GM21360 (cell line): ENCODE measurements at regions not wholly inside any gene's neighbourhood (a gene's known extent, or its start where the extent isn't known, plus 50 kb on each side); places are given as distances from the start of the nearest gene placed in this dataset.
"Not testable (repeated sequence)": the region's sequence is repeated elsewhere in the genome, so short reads cannot be mapped to it uniquely, and the experiment has no call there.

Experiments
- ATAC-seq: cut with Tn5 transposase; IDR thresholded peaks from one replicate; pipeline ENCODE4 v1.9.1; 2021; ENCODE audit warnings: mild to moderate bottlenecking, moderate library complexity; ENCODE audit not compliant: unreplicated experiment

DNA sequence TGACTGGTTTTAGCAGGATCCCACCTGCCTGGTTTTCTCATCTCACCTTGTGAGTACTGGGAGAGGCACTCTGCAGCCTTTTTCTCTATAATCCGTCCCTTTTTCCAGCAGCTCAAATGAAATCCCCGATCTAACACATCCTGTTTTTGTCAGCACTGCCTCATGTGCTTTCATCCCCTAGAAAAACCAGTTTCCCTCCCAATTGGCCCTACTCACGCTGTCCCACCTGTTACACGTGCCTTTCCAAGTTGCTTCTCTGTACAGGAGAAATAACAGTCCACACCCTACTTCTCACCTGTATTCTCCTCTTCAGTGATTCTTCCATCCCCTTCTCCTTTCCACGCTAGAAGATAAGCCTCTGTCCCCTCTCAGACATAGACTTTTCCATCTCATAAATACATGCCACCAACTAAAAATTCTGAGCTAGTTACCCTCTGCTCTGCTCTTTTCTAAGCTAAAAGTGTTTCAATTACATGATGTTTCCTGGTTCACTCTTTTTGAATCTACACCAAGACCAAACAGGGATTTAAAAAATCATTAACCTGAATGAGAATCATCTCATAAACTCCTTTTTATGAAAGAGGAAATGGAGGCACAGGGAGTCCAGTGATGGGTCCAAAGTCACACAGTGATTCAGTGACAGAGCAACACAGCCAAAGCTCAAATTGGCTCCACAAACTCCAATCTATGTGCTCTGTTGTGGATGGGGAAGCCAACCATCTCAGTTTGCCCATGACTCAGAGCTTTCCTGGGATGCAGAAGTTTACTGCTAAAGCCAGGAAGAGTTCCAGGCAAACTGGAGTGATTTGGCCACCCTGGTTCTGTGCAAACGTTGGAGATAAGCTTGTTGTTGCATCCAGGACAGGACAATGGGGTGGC, 240.0 kb upstream of the TMEM132C start:
- ATAC-seq, result no peak

DNA sequence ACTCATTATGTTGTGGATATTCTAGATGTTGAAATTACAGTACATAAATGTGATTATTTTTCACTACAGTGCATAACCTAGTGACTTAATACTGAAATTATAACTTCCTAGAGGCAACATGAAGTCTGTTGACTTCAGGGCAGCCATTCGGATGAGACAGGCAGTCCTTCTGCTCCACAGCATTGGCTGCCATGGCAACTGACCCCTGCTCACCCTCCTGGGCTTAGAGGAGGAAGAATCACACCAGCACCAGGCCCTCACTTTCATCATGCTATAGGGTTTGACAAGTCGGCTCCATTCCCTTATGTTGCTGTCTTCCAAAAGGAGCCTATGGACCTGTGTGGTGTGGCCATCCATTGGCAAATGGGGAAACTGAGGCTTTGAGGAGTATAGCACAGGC, 233.5 kb upstream of the TMEM132C start:
- no peak for ATAC-seq

DNA sequence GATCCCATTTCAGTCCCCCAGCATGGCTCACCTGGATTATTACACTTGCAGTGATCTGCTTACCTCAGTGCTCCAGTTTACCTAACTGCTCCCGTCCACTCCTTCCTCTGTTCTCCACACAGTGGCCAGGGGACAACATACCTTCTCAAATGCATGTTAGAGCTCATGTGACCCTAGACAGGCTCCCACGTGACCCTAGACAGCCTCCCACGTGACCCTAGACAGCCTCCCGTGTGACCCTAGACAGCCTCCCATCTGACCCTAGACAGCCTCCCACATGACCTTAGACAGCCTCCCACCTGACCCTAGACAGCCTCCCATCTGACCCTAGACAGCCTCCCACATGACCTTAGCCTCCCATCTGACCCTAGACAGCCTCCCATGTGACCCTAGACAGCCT, 226.0 kb upstream of the TMEM132C start:
- ATAC-seq, result no peak

DNA sequence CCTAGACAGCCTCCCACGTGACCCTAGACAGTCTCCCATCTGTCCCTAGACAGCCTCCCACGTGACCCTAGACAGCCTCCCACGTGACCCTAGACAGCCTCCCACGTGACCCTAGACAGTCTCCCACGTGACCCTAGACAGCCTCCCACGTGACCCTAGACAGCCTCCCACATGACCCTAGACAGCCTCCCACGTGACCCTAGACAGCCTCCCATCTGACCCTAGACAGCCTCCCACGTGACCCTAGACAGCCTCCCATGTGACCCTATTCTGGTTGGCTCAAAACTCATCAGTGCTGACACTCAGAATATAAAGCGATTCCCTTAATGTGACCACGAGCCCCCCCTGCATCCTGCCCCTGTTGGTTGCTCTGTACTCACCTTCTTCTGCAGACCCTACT, 224.7 kb upstream of the TMEM132C start:
- not testable (repeated sequence) for ATAC-seq

DNA sequence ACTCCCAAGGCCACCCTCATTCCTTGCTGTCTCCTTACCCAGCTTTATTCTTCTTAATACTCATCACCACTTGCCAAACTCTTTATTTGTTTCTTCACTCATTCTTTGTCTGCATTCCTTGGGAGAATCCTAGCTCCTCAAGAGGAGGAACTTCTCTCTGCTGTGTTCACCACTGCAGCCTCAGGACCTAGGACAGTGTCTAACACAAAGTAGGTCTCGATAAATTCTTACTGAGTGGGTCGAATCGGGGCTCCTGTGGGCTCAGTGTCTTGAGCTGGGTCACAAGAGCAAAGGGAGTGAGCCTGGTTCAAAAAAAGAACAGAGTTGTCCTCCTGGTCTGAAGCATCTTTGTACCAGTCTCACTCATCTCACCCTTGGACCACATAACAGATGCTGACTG, 224.1 kb upstream of the TMEM132C start:
- no peak for ATAC-seq

DNA sequence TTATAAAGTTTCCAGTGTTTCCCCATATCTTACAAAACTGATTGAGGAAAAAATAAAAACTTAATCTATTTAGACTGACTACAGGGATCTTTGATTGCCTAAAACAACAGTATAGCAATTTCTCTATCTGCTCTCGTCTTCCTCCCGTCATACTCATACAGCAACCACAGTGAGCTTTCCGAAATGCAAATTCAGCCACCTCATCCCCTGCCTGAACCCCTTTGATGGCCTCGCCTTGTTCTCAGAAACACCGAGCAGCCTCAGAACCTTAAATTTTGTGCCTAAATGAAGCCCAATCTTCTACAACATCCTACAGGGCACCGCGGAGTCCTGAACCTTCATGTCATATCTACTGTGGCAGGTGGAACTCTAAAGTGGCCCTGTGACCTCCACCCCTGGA, 223.7 kb upstream of the TMEM132C start:
- ATAC-seq, result no peak

DNA sequence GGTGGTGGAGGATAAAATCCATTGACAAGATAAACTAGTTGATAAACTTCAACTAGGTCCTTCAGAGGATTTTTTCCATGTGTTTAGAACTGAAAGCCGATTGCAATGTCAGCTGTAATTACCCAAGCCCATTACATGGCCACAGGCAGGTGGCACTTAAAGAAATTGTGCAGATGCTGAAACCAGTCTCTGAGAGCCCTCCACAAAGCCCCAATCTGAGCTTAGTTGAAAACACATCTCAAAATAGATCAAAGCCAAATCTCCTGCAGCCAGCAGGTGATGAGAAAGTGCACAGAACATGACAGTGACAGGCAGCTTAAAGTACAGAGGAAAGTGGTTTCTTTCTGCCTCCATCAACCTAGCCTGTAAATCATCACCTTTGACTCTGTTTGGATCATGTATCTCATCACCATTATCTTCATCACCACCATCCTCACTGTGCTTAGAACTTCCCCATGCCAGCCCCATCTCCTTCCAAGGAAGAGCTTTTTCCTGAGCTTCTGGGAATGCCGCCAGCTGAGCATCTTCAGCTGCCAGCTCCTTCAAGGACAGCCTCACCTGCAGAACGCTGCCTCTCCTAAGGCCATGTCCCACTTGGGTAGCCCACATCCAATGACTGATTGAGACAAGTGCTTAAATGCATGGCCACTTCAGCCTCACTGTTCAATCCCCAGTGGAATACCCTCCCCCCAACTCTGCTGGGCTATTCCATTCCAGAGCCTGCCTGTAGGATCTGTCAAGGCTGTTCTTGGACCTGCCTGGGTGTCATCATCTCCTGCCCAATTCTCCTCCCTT, 219.5 kb upstream of the TMEM132C start:
- ATAC-seq, result no peak

DNA sequence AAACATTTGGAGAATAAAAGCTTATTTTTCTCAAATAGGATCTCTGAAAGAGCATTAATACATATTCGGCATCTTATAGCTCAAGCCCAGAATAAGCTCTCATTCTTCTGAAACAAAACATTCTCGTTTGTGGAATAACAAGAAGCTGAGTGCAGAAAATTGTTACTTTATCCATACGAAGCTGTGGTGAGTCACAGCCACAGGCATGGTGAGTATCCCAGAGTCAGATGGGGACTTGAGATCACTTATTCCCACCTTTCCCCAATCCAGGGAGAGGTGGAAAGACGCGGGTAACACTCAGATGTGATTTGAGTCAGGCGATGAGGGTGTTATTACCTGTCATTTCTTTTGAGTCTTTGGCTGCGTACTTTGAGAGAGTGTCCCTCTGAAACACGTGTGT, 214.6 kb upstream of the TMEM132C start:
- no peak for ATAC-seq

DNA sequence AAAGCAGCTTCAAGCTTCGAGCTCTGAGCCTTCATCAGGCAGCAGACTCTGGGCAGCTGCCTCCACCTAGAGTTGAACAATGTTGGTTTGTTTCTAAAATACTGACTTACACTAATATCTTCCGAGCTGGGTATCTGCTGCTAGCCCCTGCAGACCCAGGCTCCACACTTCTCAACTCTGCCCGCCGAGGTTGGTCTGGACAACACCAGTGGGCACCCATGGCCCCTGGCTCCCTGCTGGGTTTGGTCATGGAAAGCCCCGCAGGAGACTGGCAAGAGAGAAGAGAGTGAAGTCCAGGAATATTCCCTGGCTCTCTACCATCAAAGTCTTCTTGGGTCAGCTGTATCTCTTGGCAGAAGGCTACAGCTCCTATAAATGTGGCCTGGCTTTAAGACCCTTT, 214.2 kb upstream of the TMEM132C start:
- no peak for ATAC-seq

DNA sequence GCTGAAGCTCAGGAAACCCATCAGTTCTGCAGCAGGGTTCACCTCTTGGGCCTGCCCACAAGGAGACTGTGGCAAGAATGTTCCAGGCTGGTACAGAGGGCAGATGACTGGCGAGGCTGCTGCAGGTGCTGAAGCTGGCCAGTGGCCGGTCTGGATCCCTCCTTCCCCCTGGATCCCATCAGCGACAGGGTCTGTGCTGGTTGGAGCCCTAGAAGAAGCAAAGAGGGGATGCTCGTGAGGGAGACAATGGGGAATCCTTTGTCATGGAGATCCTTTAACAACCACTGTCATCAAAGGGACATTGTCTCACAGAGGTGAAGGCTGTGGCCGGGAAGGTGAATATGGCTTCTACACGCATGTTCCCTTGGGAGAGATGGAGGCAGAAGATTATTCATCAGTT, 211.4 kb upstream of the TMEM132C start:
- ATAC-seq, result no peak

DNA sequence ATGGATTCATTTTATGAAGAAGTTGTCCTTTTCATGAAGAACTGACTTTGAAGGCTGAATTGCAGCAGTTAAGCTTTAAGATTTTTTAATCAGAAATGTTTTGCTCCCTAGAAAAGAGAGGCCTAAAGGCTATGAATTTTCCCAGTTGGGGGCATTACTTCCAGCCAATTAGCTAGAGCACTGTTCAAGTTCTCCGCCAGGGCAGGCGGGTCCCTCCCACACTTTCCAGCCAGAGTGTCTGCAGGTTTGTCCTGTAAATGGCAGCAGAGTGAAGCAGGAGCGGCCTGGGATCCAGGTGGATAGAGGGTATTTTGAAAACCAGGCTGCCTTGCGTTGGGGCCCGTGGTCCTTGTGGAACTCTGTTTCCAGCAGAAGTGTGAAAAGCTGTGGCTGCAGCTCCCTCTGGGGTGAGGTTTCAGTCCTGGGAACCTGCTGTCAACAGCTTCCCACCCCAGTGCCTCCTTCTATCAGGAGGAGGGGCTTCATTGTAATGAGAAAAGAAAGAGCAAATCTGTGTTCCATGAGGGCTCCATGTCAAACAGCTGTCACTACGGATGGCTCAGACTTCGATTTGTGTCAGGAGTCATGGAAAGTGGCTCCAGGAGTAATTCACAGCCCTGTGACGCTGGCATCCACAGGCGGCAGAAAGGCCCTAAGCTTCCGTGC, 210.7 kb upstream of the TMEM132C start:
- no peak for ATAC-seq

DNA sequence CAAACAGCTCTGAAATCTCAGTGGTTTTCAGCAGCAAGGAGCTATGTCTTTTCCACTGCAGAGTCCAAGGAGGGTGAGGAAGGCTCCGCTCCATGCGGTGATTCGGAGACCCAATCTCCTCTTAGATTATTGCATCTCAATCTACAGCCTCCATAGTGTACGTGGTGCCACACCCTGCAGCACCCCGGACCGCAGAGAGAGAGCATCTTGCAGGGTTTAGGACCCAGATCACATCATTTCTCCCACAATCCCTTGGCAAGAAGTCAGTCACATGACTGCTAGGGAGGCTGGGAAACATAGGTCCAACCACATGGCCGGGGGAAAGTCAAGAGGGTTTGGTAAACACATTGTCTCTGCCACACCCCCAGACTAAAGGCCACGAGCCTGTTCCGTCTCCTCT, 209.4 kb upstream of the TMEM132C start:
- ATAC-seq, result no peak

DNA sequence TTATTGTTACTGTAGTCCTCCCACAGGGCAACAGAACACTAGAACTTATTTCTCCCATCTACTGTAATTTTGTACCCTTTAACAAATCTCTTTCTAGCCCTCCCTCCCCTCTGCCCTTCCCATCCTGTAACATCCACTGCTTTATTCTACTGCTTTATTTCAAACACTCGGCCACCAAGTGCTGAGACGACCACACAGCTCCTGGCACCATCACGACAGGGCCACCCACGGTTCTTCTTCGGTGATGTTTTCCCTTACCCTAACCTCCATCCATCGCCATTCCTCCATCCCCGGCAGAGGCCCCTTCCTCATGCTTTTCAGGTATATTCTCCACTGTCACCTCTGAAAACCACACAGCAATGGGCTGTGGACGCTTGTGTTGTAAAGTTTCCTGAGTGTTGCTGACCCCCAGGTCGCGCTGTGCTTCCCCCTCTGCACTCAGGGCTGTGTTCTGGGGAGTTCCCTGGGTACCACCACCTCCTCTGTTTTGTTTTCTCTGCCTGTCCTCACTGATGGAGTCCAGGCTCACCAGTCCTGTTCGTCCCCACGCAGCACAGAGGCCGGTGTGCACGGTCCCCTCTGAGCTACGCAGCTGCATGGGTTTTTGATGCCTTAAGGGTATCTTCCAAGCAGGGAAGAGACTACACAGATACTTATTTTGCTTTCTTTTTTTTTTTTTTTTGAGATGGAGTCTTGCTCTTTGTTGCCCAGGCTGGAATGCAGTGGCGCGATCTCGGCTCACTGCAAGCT, 207.2 kb upstream of the TMEM132C start:
- no peak for ATAC-seq

DNA sequence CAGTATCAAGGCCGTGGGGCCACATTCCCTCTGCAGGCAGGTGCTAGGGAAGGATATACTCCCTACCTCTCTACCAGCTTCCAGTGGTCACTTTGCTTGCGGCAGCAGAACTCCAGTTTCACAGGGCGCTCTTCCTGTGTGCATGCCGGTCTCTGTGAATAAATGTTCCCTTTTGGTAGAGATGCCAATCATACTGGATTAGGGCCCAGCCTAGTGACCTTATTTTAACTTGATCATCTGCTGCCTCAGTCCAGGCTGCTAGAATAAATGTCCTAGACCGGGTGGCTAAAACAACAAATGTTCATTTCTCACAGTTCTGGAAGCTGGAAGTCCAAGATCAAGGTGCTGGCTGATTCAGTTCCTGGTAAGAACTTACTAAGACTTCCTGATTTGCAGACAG, 198.8 kb upstream of the TMEM132C start:
- no peak for ATAC-seq

DNA sequence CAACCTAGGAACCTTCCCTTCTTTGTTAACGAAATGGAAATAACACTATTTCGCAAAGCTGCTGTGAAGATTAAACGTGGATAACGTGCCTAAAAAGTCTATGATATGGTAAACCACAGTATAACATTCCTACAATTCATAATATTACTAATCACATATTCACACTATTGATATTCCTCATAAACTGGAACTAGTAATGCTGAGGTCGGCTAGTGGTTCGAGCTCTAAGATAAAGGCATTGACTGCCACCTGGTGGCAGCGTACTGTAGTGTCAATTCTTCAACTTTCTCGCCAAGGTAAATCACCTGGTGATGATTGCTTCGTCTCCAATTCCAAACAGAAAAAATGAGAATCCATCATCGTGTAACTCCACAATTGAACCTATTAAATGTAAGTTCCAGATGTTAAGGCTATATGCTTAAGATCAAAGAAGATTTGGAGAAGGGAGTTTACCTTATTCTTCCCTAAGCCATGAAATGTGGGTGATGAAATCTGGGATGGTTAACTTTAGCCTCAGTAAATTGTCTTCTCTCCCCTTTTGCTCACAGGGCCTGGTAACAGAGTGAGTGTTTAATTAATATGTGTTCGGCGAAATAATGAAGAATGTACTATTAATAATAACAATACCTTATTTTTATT, 197.5 kb upstream of the TMEM132C start:
- peak; percentile 84 for ATAC-seq

DNA sequence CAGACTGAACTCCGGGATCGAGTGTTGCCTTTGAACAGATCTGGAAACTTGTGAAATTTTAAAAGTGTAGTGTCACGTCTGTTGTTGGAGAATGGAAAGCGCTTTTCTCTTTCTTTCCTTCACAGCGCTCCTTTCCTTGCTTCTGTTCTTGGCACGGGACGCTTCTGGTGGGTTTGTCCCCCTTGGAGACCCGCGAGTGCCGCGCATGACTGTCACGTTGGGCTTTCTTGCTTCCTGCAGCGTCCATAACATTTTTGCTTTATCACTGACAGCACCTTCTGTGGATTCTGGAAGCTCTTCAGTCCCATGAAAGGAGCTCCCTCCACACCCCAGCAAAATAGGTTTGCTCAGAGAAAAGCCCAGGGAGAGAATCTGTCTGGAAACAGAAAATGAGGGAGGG, 193.0 kb upstream of the TMEM132C start:
- ATAC-seq, result no peak

DNA sequence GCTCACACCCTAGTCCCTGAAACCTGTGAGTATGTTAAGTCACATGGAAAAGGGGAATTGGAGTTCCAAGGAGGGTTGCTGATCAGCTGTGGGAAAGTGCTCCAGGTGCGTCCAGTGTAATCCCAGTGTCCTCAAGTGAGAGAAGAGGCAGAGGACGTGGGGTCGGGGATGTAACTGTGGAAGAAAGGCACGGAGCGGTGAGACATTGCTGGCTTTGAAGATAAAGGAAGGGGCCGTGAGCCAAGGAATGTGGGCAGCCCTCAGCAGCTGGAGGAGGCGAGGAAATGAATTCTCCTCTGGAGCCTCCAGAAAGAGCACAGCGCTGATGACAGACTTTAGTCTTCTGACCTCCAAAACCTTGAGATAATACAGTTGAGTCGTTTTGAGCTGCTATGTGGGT, 191.6 kb upstream of the TMEM132C start:
- no peak for ATAC-seq

DNA sequence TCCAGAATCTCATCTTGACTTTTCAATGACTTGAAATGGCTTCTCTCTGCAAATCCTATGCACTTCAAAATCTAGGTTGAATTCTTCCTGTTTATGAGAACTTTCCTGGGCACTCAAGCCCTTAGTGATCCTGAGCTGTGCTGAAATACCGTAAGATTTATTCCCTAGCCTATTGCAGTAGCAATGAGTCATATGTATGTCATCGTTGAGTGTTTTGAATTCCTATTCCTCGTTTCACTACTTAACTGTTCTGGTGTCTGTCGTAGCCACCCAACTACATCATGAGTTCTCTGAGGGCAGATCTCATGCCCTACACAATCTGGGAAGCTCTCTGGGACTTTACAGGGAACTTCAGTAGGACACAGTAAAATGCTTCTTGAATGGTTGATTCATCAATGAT, 190.8 kb upstream of the TMEM132C start:
- no peak for ATAC-seq

DNA sequence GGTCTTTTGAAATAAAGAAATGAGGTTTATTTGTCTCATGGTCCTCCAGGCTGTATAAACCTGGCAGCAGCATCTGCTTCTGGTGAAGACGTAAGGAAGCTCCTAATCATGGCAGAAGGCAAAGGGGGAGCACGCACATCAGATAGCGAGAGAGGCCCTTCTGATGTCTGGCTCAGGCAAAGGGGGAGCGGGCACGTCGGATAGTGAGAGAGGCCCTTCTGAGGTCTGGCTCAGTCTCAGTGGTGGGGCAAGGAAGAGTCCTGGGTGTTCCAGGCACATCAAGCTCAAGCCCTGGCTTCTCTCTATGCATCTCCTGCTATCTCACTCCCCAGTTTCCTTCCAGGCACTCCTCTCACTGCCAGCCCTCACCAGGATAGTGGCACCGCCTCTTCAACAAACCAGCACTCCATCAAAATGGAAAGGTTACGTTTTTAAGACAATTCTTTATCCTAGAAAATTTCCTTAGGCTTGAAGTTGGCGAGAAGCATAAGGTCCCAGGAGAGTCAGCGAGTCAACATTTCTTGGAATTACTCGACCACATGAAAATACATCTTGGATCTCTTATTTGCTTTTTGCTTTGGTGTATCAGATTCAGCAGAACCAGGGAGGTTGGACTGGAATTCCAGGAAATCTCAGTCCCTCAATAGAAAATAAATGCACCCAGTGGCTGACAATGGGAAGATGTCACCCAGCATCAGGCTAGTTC, 189.6 kb upstream of the TMEM132C start:
- ATAC-seq, result no peak

DNA sequence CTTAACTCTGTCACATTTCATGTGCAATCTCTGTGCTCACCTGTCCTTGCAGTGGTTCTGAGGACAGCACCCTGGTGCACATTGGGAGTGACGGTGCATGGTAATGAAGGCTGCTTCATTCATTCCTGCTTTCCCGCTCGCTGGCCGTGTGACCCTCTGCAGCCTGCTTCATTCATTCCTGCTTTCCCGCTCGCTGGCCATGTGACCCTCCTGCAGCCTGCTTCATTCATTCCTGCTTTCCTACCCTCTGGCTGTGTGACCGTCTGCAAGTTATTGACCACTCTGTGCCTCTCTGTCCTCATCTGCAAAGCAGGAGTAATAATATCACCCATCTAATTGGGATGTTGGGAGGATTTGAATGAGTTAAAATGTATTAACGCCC, 189.1 kb upstream of the TMEM132C start:
- ATAC-seq, result no peak
